Osteocyte (in vitro differentiated cells): ENCODE measurements at regions not wholly inside any gene's neighbourhood (a gene's known extent, or its start where the extent isn't known, plus 50 kb on each side); places are given as distances from the start of the nearest gene placed in this dataset.
"Not testable (repeated sequence)": the region's sequence is repeated elsewhere in the genome, so short reads cannot be mapped to it uniquely, and the experiment has no call there.

Experiments used
- DNase-seq: peaks from one replicate; pipeline ENCODE4 v3.0.0; 2021; ENCODE audit warnings: mixed read lengths; ENCODE audit not compliant: unreplicated experiment; ENCODE audit errors: extremely low spot score
- H3K27ac Mint-ChIP-seq: one replicate; pipeline ENCODE4 v1.8.0; 2021; ENCODE audit warnings: mild to moderate bottlenecking, mixed read lengths; ENCODE audit not compliant: unreplicated experiment
- H3K27me3 Mint-ChIP-seq: one replicate; pipeline ENCODE4 v1.8.0; 2021; ENCODE audit warnings: mixed read lengths; ENCODE audit not compliant: unreplicated experiment
- H3K36me3 Mint-ChIP-seq: one replicate; pipeline ENCODE4 v1.8.0; 2021; ENCODE audit warnings: mixed read lengths; ENCODE audit not compliant: unreplicated experiment
- H3K4me1 Mint-ChIP-seq: one replicate; pipeline ENCODE4 v1.8.0; 2021; ENCODE audit warnings: mixed read lengths; ENCODE audit not compliant: unreplicated experiment
- H3K4me3 Mint-ChIP-seq: one replicate; pipeline ENCODE4 v1.8.0; 2021; ENCODE audit warnings: mild to moderate bottlenecking, moderate library complexity, mixed read lengths; ENCODE audit not compliant: unreplicated experiment
- H3K9me3 Mint-ChIP-seq: one replicate; pipeline ENCODE4 v1.8.0; 2021; ENCODE audit warnings: mixed read lengths; ENCODE audit not compliant: unreplicated experiment
- CTCF ChIP-seq: fragments of 200-600 bp; sonication (generic); IDR thresholded peaks from 2 replicates; pipeline ENCODE4 v1.5.0; 2021; ENCODE audit warnings: antibody characterized with exemption, mild to moderate bottlenecking, moderate library complexity

- H3K27me3 Mint-ChIP-seq, result peaks cover 14% of the 10 kb centered on the region
- TF ChIP-seq CTCF, result peak; percentile 66
- no peaks in the 10 kb centered on the region for H3K9me3 Mint-ChIP-seq
- H3K4me3 Mint-ChIP-seq, result no peak overlapping the region
- no peak for DNase-seq
- no peaks in the 10 kb centered on the region for H3K36me3 Mint-ChIP-seq
- H3K27ac Mint-ChIP-seq, result no peak overlapping the region
- H3K4me1 Mint-ChIP-seq, result no peaks in the 10 kb centered on the region
These were observed 455.3 kb downstream of the REEP3 start for GRCh38 chr10:63976538-63976937.

- no peaks in the 10 kb centered on the region for H3K9me3 Mint-ChIP-seq
- H3K4me1 Mint-ChIP-seq, result no peaks in the 10 kb centered on the region
- no peak overlapping the region for H3K4me3 Mint-ChIP-seq
- TF ChIP-seq CTCF, result peak; percentile 63
- peaks cover 9% of the 10 kb centered on the region for H3K27me3 Mint-ChIP-seq
- DNase-seq, result no peak
- H3K27ac Mint-ChIP-seq, result no peak overlapping the region
- H3K36me3 Mint-ChIP-seq, result no peaks in the 10 kb centered on the region
These were observed 456.2 kb downstream of the REEP3 start for GRCh38 chr10:63977329-63977923.

GRCh38 chr10:63980870-63981269 lies 459.7 kb downstream of the REEP3 start:
- DNase-seq, result not testable (repeated sequence)

GRCh38 chr10:63984061-63984460 lies 462.9 kb downstream of the REEP3 start:
- H3K9me3 Mint-ChIP-seq, H3K27ac Mint-ChIP-seq, H3K36me3 Mint-ChIP-seq, H3K4me1 Mint-ChIP-seq, H3K27me3 Mint-ChIP-seq, H3K4me3 Mint-ChIP-seq, DNase-seq: not testable (repeated sequence)

More at GRCh38 chr10:63980870-63981269, 459.7 kb downstream of the REEP3 start:
- not testable (repeated sequence) for H3K9me3 Mint-ChIP-seq, H3K27me3 Mint-ChIP-seq, H3K4me3 Mint-ChIP-seq, H3K36me3 Mint-ChIP-seq, H3K4me1 Mint-ChIP-seq, H3K27ac Mint-ChIP-seq

GRCh38 chr10:63986536-63986935 lies 465.3 kb downstream of the REEP3 start:
- no peaks in the 10 kb centered on the region for H3K4me1 Mint-ChIP-seq
- H3K4me3 Mint-ChIP-seq, result no peak overlapping the region
- TF ChIP-seq CTCF, result no peak
- no peak overlapping the region for H3K27ac Mint-ChIP-seq
- no peak for DNase-seq
- H3K27me3 Mint-ChIP-seq, result no peaks in the 10 kb centered on the region
- peaks cover 8% of the 10 kb centered on the region for H3K9me3 Mint-ChIP-seq
- H3K36me3 Mint-ChIP-seq, result no peaks in the 10 kb centered on the region

GRCh38 chr10:63987212-63987611 lies 466.0 kb downstream of the REEP3 start:
- Mint-ChIP-seq H3K9me3 (peaks cover 8% of the 10 kb centered on the region), H3K27ac (no peak overlapping the region), H3K4me1 (no peaks in the 10 kb centered on the region), H3K4me3 (no peak overlapping the region), H3K27me3 (no peaks in the 10 kb centered on the region), H3K36me3 (no peaks in the 10 kb centered on the region)
- no peak for DNase-seq
- no peak for TF ChIP-seq CTCF
